ENCODE measurements at regions not wholly inside any gene's neighbourhood (a gene's known extent, or its start where the extent isn't known, plus 50 kb on each side); places are given as distances from the start of the nearest gene placed in this dataset.

DNA sequence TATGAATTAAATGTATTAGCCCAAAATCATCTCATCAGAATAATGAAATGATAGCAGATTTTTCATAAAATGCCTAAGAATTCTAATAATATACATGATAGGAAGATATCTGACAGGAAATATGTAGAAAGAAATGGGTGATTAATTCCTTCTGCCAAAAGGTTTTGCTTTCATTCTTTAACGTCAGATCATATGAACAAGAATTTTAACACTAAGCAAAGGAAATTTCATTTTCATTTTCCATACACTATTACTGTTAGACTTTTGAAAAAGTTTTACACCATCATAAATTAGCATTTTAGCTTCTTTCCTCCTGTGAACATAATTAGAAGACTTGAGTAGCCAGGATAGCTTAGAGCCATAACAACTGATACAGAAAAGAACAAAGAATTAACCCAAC, 1099.9 kb downstream of the NSUN3 start:
- no peak overlapping the region for H3K4me3 ChIP-seq
- no peak for TF ChIP-seq CTCF (IDR thresholded peaks at IDR 0.05)
- DNase-seq (ENCODE audit: low spot score) = no peak
- H3K27ac ChIP-seq = no peak overlapping the region

GRCh38 chr3:95167748-95168147, 1104.9 kb downstream of the NSUN3 start:
- Histone ChIP-seq H3K4me3 (no peak overlapping the region), H3K27ac (no peak overlapping the region)
- no peak for DNase-seq (ENCODE audit: low spot score)
- TF ChIP-seq CTCF (IDR thresholded peaks at IDR 0.05) = no peak

DNA sequence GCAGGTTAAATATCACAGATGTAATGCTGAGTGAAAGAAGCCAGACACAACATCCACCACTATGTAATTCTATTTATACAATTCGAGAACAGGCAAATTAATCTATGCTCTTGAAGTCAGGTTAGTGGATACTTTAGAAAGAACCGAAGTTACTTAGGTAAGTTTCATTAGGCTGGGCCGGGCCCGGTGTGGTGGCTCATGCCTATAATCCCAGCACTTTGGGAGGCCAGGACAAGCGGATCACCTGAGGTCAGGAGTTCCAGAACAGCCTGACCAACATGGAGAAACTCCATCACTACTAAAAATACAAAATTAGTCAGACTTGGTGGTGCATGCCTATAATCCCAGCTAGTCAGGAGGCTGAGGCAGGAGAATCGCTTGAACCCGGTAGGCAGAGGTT, 1105.7 kb downstream of the NSUN3 start:
- no peak overlapping the region for H3K4me3 ChIP-seq
- no peak for DNase-seq (ENCODE audit: low spot score)
- no peak overlapping the region for H3K27ac ChIP-seq
- no peak for TF ChIP-seq CTCF (IDR thresholded peaks at IDR 0.05)

- no peak overlapping the region for H3K27ac ChIP-seq
- TF ChIP-seq CTCF (IDR thresholded peaks at IDR 0.05) = no peak
- no peak overlapping the region for H3K4me3 ChIP-seq
- no peak for DNase-seq (ENCODE audit: low spot score)
Measured at GRCh38 chr3:95172164-95172943, 1109.5 kb downstream of the NSUN3 start.

DNA sequence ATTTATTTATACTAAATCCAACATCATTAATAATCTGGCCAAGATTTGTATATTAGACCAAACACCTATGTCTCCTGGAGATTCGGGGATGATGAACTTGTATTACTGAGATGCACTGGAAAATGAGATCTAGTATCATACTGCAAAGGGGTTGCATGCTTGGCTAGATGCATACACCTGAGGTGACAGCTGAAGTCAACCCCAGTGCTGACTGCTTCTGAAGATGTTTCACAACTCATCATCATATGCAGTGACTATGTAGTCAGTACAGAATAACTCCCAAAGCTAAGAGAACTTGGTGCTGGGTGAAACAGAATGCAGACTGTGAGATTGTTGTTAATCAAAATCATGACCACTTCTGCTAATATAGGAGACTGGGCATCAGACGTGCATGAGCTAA, 1114.2 kb downstream of the NSUN3 start:
- no peak for DNase-seq (ENCODE audit: low spot score)
- no peak for TF ChIP-seq CTCF (IDR thresholded peaks at IDR 0.05)
- Histone ChIP-seq H3K4me3 (no peak overlapping the region), H3K27ac (no peak overlapping the region)

DNA sequence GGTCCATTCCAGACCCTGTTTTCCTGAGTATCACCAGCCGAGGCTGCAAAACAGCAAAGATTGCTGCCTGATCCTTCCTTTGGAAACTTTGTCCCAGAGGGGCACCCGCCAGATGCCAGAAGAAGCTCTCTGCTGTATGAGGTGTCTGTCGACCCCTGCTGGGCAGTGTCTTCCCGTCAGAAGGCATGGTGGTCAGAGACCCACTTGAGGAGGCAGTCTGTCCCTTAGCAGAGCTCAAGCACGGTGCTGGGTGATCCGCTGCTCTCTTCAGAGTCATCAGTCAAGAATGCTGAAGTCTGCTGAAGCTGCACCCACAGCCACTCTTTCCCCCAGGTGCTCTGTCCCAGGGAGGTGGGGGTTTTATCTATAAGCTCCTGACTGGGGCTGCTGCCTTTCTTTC, 1121.2 kb downstream of the NSUN3 start:
- no peak overlapping the region for H3K4me3 ChIP-seq
- no peak overlapping the region for H3K27ac ChIP-seq
- no peak for TF ChIP-seq CTCF (IDR thresholded peaks at IDR 0.05)
- no peak for DNase-seq (ENCODE audit: low spot score)

DNA sequence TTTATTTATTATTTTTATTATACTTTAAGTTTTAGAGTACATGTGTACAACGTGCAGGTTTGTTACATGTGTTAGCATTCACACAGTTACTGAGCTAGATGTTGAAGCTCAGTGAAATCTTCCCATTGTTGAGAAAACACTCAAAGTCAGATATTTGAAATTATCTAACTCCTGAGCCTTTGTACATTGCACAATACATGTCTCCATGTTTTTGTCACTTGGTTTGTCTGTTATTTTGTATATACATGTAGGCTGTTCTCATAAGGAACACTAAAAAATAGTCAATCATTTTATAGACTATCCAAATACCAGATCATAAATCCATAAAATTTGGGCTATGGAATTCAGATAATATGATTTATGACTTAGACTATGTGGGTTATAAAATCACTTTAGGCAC, 1126.5 kb downstream of the NSUN3 start:
- no peak for DNase-seq (ENCODE audit: low spot score)
- no peak overlapping the region for H3K27ac ChIP-seq
- TF ChIP-seq CTCF (IDR thresholded peaks at IDR 0.05) = no peak
- no peak overlapping the region for H3K4me3 ChIP-seq

All from coronary artery (tissue), 2 donors.